GM19328 (cell line): ENCODE measurements at regions not wholly inside any gene's neighbourhood (a gene's known extent, or its start where the extent isn't known, plus 50 kb on each side); places are given as distances from the start of the nearest gene placed in this dataset.
"Not testable (repeated sequence)": the region's sequence is repeated elsewhere in the genome, so short reads cannot be mapped to it uniquely, and the experiment has no call there.

ENCODE experiments used
- ATAC-seq: cut with Tn5 transposase; IDR thresholded peaks from one replicate; pipeline ENCODE4 v1.9.1; 2021; ENCODE audit warnings: mild to moderate bottlenecking, moderate library complexity; ENCODE audit not compliant: unreplicated experiment

DNA sequence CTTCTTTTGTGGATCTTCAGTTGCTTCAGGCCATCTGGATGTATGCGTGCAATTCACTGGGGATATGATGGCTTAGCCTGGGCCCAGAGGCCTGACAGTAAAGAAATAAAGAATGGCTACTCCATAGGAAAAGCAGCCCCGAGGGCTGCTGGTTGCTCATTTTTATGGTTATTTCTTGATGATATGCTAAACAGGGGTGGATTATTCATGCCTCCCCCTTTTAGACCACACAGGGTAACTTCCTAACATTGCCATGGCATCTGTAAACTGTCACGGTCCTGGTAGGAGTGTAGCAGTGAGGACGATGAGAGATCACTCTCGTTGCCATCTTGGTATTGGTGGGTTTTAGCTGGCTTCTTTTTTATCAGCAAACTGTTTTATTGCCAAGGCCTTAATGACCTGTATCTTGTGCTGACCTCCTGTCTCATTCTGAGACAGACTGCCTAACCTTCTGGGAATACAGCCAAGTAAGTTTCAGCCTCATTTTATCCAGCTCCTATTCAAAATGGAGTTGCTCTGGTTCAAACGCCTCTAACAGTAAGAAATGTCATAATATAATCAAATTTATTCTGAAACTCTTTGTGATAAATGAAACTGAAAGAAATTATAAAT is 60.5 kb downstream of the DSEL start:
- ATAC-seq = no peak

DNA sequence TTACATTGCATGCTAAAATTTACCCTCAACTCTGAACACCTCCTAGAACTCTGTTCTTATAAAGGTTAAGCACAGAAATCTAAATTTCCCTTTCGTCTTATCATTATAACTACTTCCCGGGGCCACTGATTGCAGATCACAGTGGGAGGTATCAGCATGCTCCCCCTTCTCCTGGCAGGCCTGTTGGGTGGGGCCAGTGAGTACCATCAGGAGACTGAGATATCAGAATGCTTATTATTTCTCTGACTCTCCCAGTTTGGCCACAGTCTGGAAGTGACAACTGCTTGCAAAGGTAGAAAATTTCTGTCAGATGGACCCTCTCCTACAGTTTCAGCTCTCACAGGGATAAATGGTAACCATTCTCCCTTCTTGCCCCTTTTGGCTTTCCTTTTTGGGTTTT is 62.6 kb downstream of the DSEL start:
- ATAC-seq = no peak

DNA sequence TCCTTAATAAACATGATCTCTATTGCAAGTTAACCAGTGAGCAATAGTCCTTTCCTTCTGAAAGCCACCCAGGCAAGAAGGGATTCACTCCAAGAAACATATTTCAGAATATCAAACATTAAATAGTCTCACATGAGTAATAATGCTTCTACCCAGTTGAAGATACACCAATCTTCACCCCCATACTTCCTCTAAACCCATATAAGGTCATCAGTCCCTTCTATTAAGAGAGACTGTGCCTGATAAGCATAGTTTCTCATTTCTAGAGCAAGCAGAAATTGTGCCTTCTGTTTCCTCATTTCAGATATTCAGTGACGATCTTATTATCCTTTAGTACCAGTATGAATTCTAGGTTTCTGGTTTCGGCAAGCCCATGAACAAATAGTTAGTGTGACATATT is 64.6 kb downstream of the DSEL start:
- no peak for ATAC-seq

DNA sequence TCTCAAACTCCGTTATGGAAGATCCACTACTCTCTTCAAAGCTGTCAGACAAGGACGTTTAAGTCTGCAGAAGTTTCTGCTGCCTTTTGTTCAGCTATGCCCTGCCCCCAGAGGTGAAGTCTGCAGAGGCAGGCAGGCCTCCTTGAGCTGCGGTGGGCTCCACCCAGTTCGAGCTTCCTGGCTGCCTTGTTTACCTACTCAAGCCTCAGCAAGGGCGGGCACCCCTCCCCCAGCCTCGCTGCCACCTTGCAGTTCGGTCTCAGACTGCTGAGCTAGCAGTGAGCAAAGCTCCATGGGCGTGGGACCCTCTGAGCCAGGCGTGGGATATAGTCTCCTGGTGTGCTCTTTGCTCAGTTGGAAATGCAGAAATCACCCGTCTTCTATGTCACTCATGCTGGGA is 65.4 kb downstream of the DSEL start:
- not testable (repeated sequence) for ATAC-seq

DNA sequence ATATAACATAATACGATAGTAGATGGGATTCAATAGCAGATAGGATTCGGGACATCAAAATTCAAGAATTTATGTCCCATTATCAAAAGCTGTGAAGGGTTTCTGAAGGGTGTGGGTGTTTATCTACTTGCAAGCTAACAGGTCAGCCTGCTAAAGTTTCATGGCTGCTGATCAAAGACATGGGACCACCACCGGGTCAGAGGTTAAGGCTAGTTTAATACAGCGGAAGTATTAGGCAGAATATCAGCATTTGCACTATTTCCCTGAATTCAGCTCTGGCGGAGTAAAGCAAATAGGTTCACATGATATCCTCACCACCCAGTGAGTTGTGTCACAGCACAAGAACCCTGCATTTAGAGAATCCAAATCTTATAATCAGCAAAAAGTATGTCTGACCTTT is 82.5 kb downstream of the DSEL start:
- no peak for ATAC-seq

DNA sequence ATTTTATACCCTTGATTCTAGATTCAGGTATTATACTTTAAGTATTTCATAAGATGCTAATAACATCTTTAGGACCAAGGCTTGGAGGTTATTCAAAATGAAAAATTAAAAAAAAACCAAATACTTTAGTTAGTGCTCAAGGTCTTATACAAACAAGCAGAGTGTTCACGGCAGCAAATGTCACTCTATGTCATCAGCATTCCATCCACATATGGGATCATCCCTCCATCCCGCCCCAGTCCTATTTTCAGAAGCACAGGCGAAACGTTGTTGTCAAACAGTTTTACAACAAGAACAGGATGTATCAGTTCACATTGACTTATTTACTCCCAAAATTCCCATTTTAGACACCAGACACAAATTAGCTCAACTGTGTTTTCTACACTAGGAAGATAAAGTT is 83.7 kb downstream of the DSEL start:
- ATAC-seq = no peak

DNA sequence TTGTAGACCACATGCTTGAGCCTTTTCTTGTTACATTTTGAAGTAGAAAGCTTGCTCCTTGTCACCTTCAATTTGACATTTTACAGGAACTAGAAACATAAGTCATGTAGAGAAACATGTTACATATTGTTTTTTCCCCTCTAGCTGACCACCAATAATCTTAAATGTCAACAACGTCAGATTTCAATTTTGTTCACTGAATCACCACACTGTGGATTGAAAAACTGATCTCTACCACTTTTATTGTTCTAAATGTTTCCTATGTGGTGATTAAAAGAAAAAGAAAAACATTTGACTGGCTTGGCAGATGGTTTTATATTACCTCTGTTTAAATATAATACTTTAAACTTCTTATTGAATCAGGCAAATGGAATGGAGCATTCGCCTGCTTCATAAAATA is 87.7 kb downstream of the DSEL start:
- no peak for ATAC-seq

DNA sequence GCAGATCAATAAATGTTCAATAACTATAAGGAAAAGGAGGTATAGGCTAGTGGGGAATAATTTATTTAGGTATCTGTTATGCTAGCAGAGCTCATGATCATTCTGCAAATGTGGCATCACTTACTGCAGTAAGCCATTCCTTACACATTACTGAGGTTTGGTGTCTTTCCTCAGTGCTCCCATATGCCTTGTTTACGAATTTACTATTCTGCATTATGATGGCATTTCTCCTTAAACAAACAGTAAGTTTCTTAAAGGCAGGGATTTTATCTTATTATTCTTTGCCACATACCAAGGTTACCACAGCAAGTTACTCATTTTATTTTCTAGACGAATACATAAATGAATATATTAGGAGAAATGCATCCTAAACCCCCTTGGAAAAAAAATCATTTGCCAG is 88.4 kb downstream of the DSEL start:
- no peak for ATAC-seq

DNA sequence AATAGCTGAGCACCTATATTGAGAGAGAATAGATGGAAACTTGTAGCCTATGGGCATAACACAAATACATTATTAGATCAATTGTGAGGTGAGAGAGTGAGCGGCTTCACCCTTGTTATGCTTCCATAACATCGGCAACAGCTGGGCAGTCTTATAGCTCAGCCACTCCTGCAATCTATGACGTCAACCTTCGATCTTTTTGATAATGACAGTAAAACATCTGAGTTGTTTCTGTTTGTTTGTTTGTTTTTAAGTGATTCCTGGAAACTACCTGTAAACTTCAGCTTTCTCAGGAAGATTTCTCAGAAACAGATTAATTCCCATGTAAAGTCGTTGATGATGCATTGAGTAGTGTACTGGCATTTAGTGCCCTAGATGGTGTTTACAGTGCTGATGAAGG is 90.0 kb downstream of the DSEL start:
- ATAC-seq = no peak

DNA sequence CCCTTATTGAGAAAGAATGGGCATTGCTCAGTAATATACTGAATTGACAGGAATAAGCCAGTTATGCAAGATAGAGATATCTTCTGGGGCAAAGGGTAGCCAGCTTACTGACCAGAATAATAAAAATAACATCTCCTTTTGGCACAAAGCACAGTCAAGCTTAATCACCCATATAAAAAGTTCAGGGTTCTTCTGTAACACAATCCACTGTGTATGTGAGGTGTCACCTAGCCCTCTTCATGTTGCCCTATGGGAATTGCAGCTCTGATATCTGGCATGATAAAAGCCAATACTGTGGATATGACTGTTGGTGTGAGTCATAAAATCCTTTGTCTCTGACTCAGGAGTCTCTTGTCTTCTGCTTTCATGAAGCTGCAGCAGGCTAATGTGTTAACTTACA is 90.8 kb downstream of the DSEL start:
- no peak for ATAC-seq

DNA sequence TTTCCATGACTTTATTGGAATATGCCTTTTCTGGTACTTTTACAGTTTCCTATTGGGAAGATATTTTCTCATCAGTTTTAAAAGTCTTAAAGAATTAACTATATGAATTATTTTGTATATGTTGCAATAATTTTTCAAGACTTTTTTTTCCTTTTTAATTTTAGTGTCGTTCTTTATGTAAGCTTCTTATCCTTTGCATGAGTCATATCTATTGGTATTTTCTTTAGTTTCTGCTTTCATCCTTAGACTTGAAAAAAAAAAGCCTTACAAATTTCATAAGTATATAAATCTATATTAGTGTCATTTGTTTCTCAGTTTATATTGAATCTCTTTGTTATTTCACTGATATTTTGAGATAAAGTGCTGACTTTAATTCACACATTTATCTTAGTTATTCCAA is 94.9 kb downstream of the DSEL start:
- ATAC-seq = no peak

DNA sequence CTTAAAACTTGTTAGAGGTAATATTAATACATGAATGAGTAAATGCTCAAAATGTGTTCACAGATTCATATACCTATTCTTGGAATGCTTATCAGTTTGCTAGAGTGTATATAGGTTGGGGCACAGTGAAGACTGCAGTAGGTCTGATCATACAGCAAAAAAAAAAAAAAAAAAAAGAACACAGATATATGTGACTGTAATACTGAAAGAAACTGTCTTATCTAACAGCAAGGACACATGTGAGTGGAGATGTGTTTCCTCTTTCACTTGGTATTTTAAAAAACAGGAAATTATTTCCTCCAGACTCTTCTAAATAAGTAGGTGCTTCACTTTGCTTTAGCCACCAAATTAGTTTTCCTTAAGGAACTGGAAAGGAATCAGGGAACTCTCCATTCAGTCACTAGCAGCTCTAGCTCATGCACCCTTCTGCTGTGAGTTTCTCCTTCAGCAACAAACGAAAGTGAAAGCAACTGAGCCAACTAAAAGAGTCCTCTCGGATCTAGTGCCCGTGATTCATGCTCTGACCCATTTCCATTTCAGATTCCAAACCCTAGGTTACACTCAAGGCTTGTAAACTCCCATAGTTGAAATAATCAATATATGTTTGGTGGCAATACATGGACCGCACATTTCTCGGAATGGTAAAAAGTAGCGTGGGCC is 98.5 kb downstream of the DSEL start:
- ATAC-seq = no peak

DNA sequence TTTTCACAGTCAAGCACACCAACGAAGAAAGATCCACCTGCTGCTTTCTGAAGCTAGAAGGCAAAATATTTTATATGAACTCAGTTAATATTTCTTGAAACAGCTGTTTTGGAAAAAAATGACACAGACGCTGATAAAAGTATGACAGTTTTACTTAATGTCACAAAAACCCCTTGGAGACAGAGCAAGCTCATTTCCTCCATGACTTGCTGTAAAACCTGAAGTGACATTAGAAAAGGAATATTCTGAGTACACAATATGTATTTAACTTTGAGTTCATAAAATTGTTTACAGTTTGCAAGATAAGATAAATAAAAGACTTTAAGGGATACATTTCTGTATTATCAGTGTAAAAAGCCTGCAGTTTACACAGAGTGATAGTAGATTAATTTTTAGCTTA is 105.4 kb downstream of the DSEL start:
- ATAC-seq = no peak

DNA sequence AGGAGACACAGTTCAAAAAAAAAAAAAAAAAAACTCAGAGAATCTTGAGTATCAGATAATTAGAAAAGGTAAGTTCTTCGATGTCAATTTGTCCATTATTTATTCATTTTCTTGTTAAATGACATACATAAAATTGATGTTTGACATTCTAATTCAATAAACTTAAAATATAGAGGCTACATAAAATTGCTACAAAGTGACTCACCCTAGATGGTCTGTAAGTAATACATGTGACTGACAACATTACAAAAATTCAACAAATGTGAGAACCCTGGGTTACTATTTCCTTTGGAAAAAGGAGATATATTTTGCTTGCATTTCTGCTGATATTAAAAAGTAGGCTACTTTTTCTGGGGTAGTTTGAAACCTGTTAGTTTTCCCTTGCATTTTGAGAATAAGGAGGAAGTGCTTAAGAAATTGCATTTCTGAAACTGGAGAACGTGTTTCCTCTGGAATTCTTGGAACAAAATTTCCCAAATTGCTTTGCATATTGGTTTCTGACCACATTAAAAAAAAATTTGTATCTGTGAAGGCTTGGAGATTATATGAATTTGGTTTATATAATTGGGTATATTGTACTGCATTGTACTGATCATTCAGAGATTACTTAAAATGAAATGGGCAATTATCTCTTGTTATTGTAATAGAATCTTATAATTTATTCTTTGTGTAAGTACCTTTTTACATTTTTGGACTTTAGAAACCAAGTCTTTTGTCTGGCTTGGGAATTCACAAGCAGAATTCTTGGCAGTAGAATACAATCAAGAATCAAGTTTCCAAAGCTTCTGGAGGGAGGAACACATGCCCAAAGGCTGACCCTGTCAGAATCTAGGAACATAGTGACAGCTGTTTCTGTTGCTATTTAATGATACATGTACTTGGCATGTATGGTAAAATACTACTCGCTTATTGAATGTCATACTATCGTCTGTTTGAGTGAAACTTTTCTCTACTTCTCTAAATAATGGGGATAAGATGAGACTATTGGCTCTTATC is 106.1 kb downstream of the DSEL start:
- ATAC-seq = no peak

DNA sequence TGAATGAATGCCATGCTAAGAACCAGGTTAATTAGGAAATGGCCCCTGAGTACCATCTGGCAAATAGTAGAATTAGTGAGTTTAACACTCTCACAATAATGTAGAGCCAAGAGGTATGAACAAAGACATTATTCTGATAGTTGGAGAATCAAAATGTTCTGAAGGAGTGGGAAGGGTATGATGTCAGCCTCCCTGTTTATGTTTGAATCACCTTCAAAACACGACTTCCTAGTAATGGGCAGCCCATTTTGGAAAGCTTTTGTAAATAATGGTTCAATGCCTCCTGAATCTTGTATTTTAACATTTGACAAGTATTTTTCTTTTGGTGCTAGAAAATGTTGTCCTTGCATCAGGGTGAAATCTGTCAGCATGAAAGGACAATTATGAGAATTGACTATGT is 108.3 kb downstream of the DSEL start:
- no peak for ATAC-seq

DNA sequence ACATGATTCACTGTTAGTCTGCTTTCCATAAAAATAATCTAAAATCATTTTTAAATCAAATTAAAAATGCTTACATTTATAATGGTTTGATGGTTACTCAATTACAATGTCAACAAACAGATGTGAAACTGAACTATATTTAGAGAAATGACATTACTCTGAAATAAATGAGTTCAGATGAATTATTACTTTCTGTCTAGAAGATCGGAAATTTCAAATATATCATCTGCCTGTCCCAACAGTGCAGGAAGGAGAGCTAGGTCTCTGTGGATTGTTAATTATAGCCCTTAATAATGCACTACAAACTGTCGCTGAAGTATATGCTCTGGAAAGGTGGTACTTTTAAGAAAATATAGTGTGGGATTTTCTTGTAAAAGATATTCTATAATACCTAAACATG is 109.8 kb downstream of the DSEL start:
- no peak for ATAC-seq

DNA sequence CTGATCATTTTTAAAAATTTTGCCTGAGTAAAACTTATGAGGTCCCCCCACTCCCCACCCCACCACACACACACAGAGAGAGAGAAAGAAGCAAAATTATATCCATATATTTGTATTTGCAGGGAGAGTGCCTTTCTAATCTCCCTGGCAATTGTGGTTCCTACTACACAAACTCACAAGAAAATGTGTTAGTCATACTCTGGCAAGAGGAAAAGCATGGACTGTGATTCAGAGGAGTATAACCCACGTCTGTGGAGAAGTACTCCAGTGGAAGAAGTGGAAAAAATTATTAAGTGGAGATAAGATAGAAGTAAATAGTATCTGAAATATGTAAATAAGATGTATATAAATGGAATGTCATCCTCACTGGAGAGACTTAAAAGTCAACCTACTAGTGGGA is 114.0 kb downstream of the DSEL start:
- no peak for ATAC-seq

DNA sequence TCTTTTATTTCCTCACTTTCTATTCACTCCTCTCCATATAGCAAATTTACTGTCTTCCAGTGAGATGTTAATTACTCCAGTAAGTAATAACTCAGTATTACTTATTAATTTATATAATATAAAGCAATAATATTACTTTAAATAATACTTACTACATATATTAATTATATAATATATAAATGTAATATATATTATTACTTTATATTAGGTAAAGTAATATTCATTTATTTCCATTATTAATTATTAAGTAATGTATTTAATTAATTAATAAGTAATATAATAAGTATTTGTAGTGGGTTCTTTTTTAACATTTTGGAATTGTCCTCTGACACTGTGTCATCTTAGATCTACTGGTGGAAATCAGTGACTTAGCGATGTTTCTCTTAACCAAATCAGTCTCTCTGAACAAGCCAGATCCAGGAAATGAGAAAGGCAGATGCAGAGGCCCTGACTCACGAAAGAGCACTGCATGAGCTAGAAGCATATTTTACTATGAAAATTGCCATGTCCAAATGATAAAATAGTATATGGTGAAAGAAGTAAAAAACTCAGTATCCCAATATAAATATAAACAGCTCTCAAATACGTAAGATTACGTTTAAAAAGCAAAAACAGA is 115.9 kb downstream of the DSEL start:
- ATAC-seq = no peak

DNA sequence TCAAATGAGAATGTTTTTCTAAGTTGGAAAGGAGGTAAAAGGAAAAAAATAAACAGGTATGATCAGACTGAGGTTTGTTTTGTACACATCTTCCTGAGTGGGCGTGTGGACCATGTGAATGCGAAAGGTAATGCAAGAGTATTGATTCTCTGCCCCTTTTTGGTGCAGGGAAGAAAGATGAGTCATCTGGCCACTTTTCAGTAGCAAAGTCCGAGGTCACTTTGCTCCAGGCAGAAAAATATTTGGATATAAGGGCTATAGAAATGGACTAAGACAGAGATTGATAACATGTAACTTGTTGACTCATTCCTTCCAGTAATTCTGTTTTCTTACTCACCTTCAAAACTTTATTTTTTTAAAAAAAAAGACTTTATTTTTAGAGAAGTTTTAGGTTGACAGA is 130.5 kb downstream of the DSEL start:
- no peak for ATAC-seq

DNA sequence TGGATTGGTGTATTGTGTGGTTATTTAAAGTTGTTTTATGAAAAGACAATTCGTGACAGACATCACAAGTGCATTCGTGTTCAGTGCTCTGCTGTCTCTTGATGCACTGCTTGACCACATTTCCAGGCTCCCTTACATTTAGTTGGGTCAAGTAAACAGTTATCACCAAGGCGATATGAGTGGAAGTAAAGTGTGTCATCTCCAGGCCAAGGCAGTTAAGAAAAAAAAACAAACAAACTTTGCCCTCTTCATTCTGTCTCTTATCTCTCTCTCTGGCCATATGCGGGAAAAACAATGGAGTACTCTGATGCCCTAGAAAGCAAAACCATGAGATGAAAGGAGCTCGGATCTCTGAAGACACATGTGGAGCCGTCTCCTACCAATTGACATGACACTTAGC is 131.1 kb downstream of the DSEL start:
- ATAC-seq = no peak

DNA sequence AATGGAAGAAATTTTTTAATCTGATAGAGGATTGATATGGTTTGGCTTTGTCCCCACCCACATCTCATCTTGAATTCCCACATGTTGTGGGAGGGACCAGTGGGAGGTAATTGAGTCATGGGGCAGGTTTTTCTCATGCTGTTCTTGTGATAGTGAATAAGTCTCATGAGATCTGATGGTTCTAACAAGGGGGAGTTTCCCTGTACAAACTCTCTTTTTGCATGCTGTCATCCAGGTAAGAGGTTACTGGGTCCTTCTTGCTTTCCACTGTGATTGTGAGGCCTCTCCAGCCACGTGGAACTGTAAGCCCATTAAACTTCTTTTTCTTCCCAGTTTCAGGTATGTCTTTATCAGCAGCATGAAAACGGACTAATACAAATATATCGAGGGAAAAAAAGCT is 132.5 kb downstream of the DSEL start:
- not testable (repeated sequence) for ATAC-seq
